GM23338 (cell line): ENCODE measurements at regions not wholly inside any gene's neighbourhood (a gene's known extent, or its start where the extent isn't known, plus 50 kb on each side); places are given as distances from the start of the nearest gene placed in this dataset.

Experiments used
- ATAC-seq: fragments of 200-7000 bp; cut with Tn5 transposase; 3 replicates; pipeline ENCODE4 v1.9.1; 2020
- DNase-seq: peaks from one replicate; pipeline ENCODE4 v3.0.0-alpha.2; 2015; ENCODE audit warnings: low spot score
- H2AFZ ChIP-seq: fragments of 200-600 bp; sonication (generic); 2 replicates; pipeline ENCODE4 v1.8.0; 2016; ENCODE audit warnings: antibody characterized with exemption, mild to moderate bottlenecking, moderate library complexity
- H3F3A ChIP-seq: fragments of 200-600 bp; sonication (generic); replicated peaks from 2 replicates; pipeline ENCODE4 v1.8.0; 2017; ENCODE audit warnings: antibody characterized with exemption, mixed run types, low read depth
- H3K27ac ChIP-seq: fragments of 200-600 bp; sonication (generic); 2 replicates; pipeline ENCODE4 v1.6.1; 2016; ENCODE audit warnings: low read depth
- H3K27me3 ChIP-seq: fragments of 200-600 bp; sonication (generic); 2 replicates; pipeline ENCODE4 v1.8.0; 2016; ENCODE audit warnings: mild to moderate bottlenecking, mixed run types, moderate library complexity; ENCODE audit not compliant: insufficient read depth
- H3K36me3 ChIP-seq: fragments of 200-600 bp; sonication (generic); 2 replicates; pipeline ENCODE4 v1.8.0; 2016; ENCODE audit warnings: mild to moderate bottlenecking; ENCODE audit not compliant: insufficient read depth
- H3K4me1 ChIP-seq: fragments of 200-600 bp; sonication (generic); 2 replicates; pipeline ENCODE4 v1.8.0; 2016; ENCODE audit warnings: mild to moderate bottlenecking, moderate library complexity; ENCODE audit not compliant: insufficient read depth
- H3K4me2 ChIP-seq: fragments of 200-600 bp; sonication (generic); 2 replicates; pipeline ENCODE4 v1.7.1; 2017; ENCODE audit warnings: mixed run types
- H3K4me3 ChIP-seq: fragments of 200-600 bp; sonication (generic); 2 replicates; pipeline ENCODE4 v1.6.1; 2016; ENCODE audit warnings: mixed run types
- H3K79me2 ChIP-seq: fragments of 200-600 bp; sonication (generic); replicated peaks from 2 replicates; pipeline ENCODE4 v1.8.0; 2017; ENCODE audit warnings: mild to moderate bottlenecking; ENCODE audit not compliant: insufficient read depth
- H3K9me2 ChIP-seq: fragments of 200-600 bp; sonication (generic); 2 replicates; pipeline ENCODE4 v1.8.0; 2017; ENCODE audit not compliant: insufficient read depth
- H4K20me1 ChIP-seq: fragments of 200-600 bp; sonication (generic); replicated peaks from 2 replicates; pipeline ENCODE4 v1.8.0; 2017; ENCODE audit warnings: mild to moderate bottlenecking; ENCODE audit not compliant: insufficient read depth
- H3K27ac Mint-ChIP-seq: 2 replicates; pipeline ENCODE4 v1.8.0; 2020; ENCODE audit warnings: inconsistent platforms, mild to moderate bottlenecking, moderate library complexity, mixed read lengths
- H3K27me3 Mint-ChIP-seq: 3 replicates; pipeline ENCODE4 v1.8.0; 2022; ENCODE audit warnings: low read depth, mild to moderate bottlenecking, moderate library complexity, mixed read lengths, inconsistent platforms; ENCODE audit not compliant: insufficient read depth, poor library complexity
- H3K36me3 Mint-ChIP-seq: 3 replicates; pipeline ENCODE4 v1.8.0; 2021; ENCODE audit warnings: low read depth, mild to moderate bottlenecking, inconsistent platforms, moderate library complexity, mixed read lengths
- H3K4me1 Mint-ChIP-seq: 3 replicates; pipeline ENCODE4 v1.8.0; 2020; ENCODE audit warnings: mild to moderate bottlenecking, inconsistent platforms, mixed read lengths
- H3K4me3 Mint-ChIP-seq: 3 replicates; pipeline ENCODE4 v1.8.0; 2021; ENCODE audit warnings: moderate library complexity, mild to moderate bottlenecking, inconsistent platforms, mixed read lengths
- H3K9me3 Mint-ChIP-seq: 3 replicates; pipeline ENCODE4 v1.8.0; 2020; ENCODE audit warnings: moderate library complexity, mild to moderate bottlenecking, inconsistent platforms, mixed read lengths
- CREB1 ChIP-seq: fragments of 250-450 bp; sonication (Bioruptor Pico); IDR thresholded peaks from 2 replicates; pipeline ENCODE4 v1.5.0; 2020; ENCODE audit warnings: low read depth, mild to moderate bottlenecking, moderate library complexity
- CTCF ChIP-seq, 2 experiments: fragments of 200-600 bp in 1 of 2; sonication (generic) in 1 of 2; conservative IDR thresholded peaks; 2 replicates each; pipeline versions ENCODE4 v1.5.1 to v1.6.1; 2016 to 2017; ENCODE audit warnings: antibody characterized with exemption in 2 of 2, low read depth in 2 of 2, mild to moderate bottlenecking in 2 of 2, moderate library complexity in 1 of 2
- ETS1 ChIP-seq: IDR thresholded peaks from 2 replicates; pipeline ENCODE4 v1.6.1; 2016; ENCODE audit warnings: antibody characterized with exemption
- ZNF462 ChIP-seq: fragments of 250-450 bp; sonication (Bioruptor Pico); IDR thresholded peaks from 2 replicates; pipeline ENCODE4 v1.5.0; 2020; ENCODE audit warnings: mild to moderate bottlenecking, moderate library complexity

GRCh38 chr18:43934781-43935471 is 657.6 kb upstream of the SYT4 start:
- no peak overlapping the region for H3K4me2 ChIP-seq
- H3K27me3 Mint-ChIP-seq: no peaks in the 10 kb centered on the region
- TF ChIP-seq CREB1 (CRISPR knock-in tag) (no peak), ETS1 (no peak), CTCF (conservative IDR thresholded peaks at IDR 0.05; ENCODE audit: low read depth in 2 of 2) (no peak), ZNF462 (CRISPR knock-in tag) (no peak)
- no peaks in the 10 kb centered on the region for H3K4me1 ChIP-seq
- DNase-seq: no peak
- H3K36me3 ChIP-seq: no peaks in the 10 kb centered on the region
- no peaks in the 10 kb centered on the region for H3K36me3 Mint-ChIP-seq
- no peak overlapping the region for H3K4me3 Mint-ChIP-seq
- no peaks in the 10 kb centered on the region for H4K20me1 ChIP-seq
- no peak overlapping the region for H2AFZ ChIP-seq
- no peak overlapping the region for H3K4me3 ChIP-seq
- H3F3A ChIP-seq: no peaks in the 10 kb centered on the region
- H3K27me3 ChIP-seq: no peaks in the 10 kb centered on the region
- no peaks in the 10 kb centered on the region for H3K79me2 ChIP-seq
- H3K9me3 Mint-ChIP-seq: no peaks in the 10 kb centered on the region
- no peak overlapping the region for H3K27ac ChIP-seq
- no peak for ATAC-seq
- H3K4me1 Mint-ChIP-seq: peaks cover 3% of the 10 kb centered on the region
- no peaks in the 10 kb centered on the region for H3K9me2 ChIP-seq
- no peak overlapping the region for H3K27ac Mint-ChIP-seq
